Activated T-helper 2 cell treated with anti-CD3 and anti-CD28 coated beads, Interferon-gamma antibody, Interleukin-2, Interleukin-4, amounts not matched to agents 10 μg/mL and 5 μg/mL and 100 μg/mL, durations not matched to agents 14 hours and 24 hours and 36 hours (primary cell): ENCODE measurements at regions not wholly inside any gene's neighbourhood (a gene's known extent, or its start where the extent isn't known, plus 50 kb on each side); places are given as distances from the start of the nearest gene placed in this dataset.

ENCODE experiments used
- DNase-seq: peaks from one replicate; pipeline ENCODE4 v3.0.0; 2021; ENCODE audit warnings: low spot score
- H3K27ac Mint-ChIP-seq: one replicate; pipeline ENCODE4 v1.8.0; 2021; ENCODE audit warnings: mixed read lengths
- H3K27me3 Mint-ChIP-seq: one replicate; pipeline ENCODE4 v1.8.0; 2021; ENCODE audit warnings: low read depth, mixed read lengths
- H3K36me3 Mint-ChIP-seq: one replicate; pipeline ENCODE4 v1.8.0; 2021; ENCODE audit warnings: low read depth, mixed read lengths
- H3K4me1 Mint-ChIP-seq: one replicate; pipeline ENCODE4 v1.8.0; 2021; ENCODE audit warnings: low read depth, mixed read lengths
- H3K4me3 Mint-ChIP-seq: one replicate; pipeline ENCODE4 v1.8.0; 2021; ENCODE audit warnings: low read depth, mild to moderate bottlenecking, moderate library complexity, mixed read lengths
- H3K9me3 Mint-ChIP-seq: one replicate; pipeline ENCODE4 v1.8.0; 2021; ENCODE audit warnings: mixed read lengths
- intact Hi-C: fragments of 100-400 bp; cut with micrococcal nuclease; formaldehyde crosslinking; loops from one replicate; pipeline ENCODE4 v1.15.1; 2023

- no peaks in the 10 kb centered on the region for H3K36me3 Mint-ChIP-seq
- peaks cover 3% of the 10 kb centered on the region for H3K27me3 Mint-ChIP-seq
- no peak for DNase-seq
- H3K4me3 Mint-ChIP-seq = no peak overlapping the region
- intact Hi-C loops = no loop called here
- no peak overlapping the region for H3K27ac Mint-ChIP-seq
- H3K4me1 Mint-ChIP-seq = peaks cover 3% of the 10 kb centered on the region
- H3K9me3 Mint-ChIP-seq = no peaks in the 10 kb centered on the region
Measured at GRCh38 chr12:4203772-4204376, 69.7 kb upstream of the CCND2 start.

DNA sequence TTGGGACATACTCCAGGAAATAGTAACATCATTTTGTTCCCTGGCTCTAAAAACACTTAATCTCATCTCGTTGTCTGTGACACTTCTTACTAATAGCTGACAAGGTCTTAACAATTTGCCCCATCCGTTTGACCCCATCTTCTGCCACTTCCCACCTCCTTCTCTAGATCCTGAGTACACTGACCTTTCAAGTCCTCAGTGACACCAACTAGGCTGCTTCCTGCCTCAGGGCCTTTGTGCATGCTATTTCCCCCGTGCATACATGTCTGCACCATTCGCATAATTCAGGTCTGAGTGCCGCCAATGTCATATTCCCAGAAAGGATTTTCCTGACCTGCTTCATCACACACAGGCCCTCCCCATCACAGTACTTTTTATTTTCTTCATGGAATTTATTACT is 70.6 kb upstream of the CCND2 start:
- Mint-ChIP-seq H3K4me1 (peaks cover 3% of the 10 kb centered on the region), H3K36me3 (no peaks in the 10 kb centered on the region), H3K9me3 (no peaks in the 10 kb centered on the region), H3K4me3 (no peak overlapping the region), H3K27ac (no peak overlapping the region), H3K27me3 (peaks cover 3% of the 10 kb centered on the region)
- intact Hi-C loops = no loop called here
- no peak for DNase-seq

GRCh38 chr12:4202487-4202886 is 71.1 kb upstream of the CCND2 start:
- no peaks in the 10 kb centered on the region for H3K9me3 Mint-ChIP-seq
- no peaks in the 10 kb centered on the region for H3K36me3 Mint-ChIP-seq
- H3K27me3 Mint-ChIP-seq = peaks cover 3% of the 10 kb centered on the region
- no peak overlapping the region for H3K27ac Mint-ChIP-seq
- DNase-seq = no peak
- peaks cover 3% of the 10 kb centered on the region for H3K4me1 Mint-ChIP-seq
- intact Hi-C loops = no loop called here
- H3K4me3 Mint-ChIP-seq = no peak overlapping the region

DNA sequence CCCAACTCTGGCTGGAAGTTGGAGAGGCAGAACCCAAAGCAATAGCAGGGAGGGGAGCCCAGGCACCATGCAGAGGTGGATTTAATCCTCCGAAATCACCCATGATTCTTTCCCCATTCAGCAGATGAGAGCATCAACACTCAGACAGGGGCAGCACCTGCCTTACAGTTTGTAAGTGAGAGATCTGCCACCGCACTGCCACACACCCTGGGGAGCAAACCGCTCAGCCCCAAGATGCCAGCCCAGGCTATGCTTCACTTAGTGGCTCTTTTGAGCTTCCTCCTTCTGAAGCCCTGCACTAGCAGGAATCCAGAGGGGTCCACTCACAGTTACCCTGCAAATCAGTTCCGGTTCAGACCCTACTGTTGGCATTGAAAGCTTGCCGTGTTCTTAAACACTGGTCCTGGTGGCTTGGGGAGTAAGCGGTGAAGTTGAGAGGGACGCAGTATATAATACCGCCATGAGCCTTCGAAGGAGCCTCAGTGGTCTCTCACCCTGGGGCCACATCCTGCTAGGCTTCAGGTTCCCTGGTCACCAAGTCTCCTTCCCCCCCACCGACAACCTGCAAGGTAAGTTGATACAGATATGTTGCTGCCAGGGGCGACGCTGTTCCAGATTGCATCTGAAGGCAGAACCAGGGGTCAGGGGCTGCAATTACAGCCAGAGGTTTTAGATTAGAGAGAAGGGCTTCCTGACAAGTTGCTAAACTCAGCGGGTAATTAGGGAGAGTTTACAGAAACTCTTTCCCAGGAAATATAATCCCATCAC is 72.0 kb upstream of the CCND2 start:
- H3K9me3 Mint-ChIP-seq = no peaks in the 10 kb centered on the region
- peaks cover 3% of the 10 kb centered on the region for H3K4me1 Mint-ChIP-seq
- no peaks in the 10 kb centered on the region for H3K36me3 Mint-ChIP-seq
- no peak overlapping the region for H3K4me3 Mint-ChIP-seq
- no peak for DNase-seq
- intact Hi-C loops = no loop called here
- H3K27ac Mint-ChIP-seq = no peak overlapping the region
- peaks cover 3% of the 10 kb centered on the region for H3K27me3 Mint-ChIP-seq

GRCh38 chr12:4197922-4198763 is 75.4 kb upstream of the CCND2 start:
- H3K27ac Mint-ChIP-seq = no peak overlapping the region
- peaks cover 3% of the 10 kb centered on the region for H3K27me3 Mint-ChIP-seq
- H3K4me3 Mint-ChIP-seq = no peak overlapping the region
- peaks cover 3% of the 10 kb centered on the region for H3K4me1 Mint-ChIP-seq
- intact Hi-C loops = no loop called here
- H3K9me3 Mint-ChIP-seq = no peaks in the 10 kb centered on the region
- no peak for DNase-seq
- H3K36me3 Mint-ChIP-seq = no peaks in the 10 kb centered on the region

- no peaks in the 10 kb centered on the region for H3K36me3 Mint-ChIP-seq
- H3K4me1 Mint-ChIP-seq = no peaks in the 10 kb centered on the region
- DNase-seq = no peak
- H3K27me3 Mint-ChIP-seq = peaks cover 2% of the 10 kb centered on the region
- no peak overlapping the region for H3K27ac Mint-ChIP-seq
- intact Hi-C loops = no loop called here
- H3K9me3 Mint-ChIP-seq = no peaks in the 10 kb centered on the region
- H3K4me3 Mint-ChIP-seq = no peak overlapping the region
Measured at GRCh38 chr12:4196805-4197420, 76.6 kb upstream of the CCND2 start.

DNA sequence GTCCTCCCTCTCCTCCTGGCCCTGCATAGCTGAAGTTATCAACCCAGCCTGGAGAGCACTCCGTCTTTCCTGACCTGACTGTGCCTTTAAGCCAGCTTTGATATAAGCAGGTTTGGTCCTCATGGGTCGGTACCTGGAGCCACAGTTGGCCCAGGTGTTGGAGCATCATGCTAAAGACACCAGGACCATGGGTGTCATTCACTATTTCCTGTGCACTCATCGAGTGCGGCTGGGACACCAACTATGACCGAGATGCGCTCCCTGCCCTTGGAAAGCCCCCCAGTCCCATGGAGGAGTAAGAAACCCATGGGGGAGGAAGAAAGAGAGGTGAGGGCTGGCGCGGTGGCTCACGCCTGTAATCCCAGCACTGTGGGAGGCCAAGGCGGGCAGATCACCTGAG is 78.9 kb upstream of the CCND2 start:
- no peaks in the 10 kb centered on the region for H3K27me3 Mint-ChIP-seq
- no peaks in the 10 kb centered on the region for H3K36me3 Mint-ChIP-seq
- H3K9me3 Mint-ChIP-seq = no peaks in the 10 kb centered on the region
- H3K4me3 Mint-ChIP-seq = no peak overlapping the region
- H3K27ac Mint-ChIP-seq = no peak overlapping the region
- H3K4me1 Mint-ChIP-seq = no peaks in the 10 kb centered on the region
- DNase-seq = no peak
- intact Hi-C loops = no loop called here

DNA sequence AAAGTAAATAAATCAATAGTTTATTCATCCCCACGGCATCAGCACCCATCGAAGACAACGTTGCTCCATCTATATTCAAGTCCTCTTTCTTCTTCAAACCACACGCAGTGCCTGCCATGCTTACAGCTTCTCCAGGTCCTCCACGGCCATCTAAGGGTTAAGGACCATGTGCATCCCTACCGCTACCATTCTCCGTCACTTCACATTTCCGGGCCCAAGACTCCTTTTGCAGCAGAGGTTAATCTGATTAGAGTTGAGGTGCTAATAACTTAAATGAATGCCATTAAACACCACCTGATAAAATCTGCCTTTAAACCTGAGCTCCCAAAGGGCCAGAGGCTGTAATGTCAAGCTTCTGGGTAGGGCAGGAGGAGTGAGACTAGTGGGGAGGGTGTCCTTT is 79.7 kb upstream of the CCND2 start:
- Mint-ChIP-seq H3K4me3 (no peak overlapping the region), H3K36me3 (no peaks in the 10 kb centered on the region), H3K9me3 (no peaks in the 10 kb centered on the region), H3K4me1 (no peaks in the 10 kb centered on the region), H3K27me3 (no peaks in the 10 kb centered on the region), H3K27ac (no peak overlapping the region)
- intact Hi-C loops = no loop called here
- no peak for DNase-seq

DNA sequence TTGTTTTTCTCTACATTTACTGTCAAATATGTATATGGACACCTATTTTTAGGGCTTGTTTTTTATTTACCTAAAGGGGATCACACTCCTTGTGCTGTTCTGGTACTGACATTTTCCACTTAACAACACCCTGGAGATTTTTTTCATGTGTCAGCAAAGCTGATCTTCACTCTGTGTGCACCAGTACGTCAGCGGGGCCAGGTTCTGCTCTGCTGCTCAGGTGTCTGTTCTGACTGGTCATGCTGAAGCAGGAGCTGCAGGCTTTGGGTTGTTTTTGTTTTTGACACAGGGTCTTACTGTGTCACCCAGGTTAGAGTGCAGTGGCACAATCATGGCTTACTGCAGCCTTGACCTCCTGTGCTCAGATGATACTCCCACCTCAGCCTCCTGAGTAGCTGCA is 81.9 kb upstream of the CCND2 start:
- no peak overlapping the region for H3K27ac Mint-ChIP-seq
- DNase-seq = no peak
- intact Hi-C loops = no loop called here
- no peaks in the 10 kb centered on the region for H3K27me3 Mint-ChIP-seq
- H3K4me1 Mint-ChIP-seq = peaks cover 3% of the 10 kb centered on the region
- no peaks in the 10 kb centered on the region for H3K36me3 Mint-ChIP-seq
- no peak overlapping the region for H3K4me3 Mint-ChIP-seq
- no peaks in the 10 kb centered on the region for H3K9me3 Mint-ChIP-seq

DNA sequence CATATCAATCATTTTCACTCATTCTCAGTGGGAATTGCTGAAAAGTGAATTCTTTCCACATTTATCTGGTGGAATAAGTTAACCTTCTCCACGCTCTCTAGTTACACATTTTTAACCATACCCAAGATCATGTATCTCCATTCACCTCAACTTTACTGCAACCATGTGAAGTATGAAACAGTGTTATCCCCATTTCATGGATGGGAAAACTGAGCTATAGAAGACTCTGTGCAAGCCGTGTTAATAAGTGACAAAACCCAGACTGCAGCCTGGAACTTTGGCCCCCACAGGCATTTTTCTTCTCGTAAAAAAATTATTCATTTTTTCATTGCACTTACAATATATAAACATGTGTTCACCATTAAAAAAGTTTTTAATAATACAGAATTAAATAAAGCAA is 82.4 kb upstream of the CCND2 start:
- H3K9me3 Mint-ChIP-seq = no peaks in the 10 kb centered on the region
- H3K27ac Mint-ChIP-seq = no peak overlapping the region
- no peaks in the 10 kb centered on the region for H3K36me3 Mint-ChIP-seq
- peaks cover 3% of the 10 kb centered on the region for H3K4me1 Mint-ChIP-seq
- H3K4me3 Mint-ChIP-seq = no peak overlapping the region
- no peaks in the 10 kb centered on the region for H3K27me3 Mint-ChIP-seq
- no peak for DNase-seq
- intact Hi-C loops = no loop called here

- H3K4me1 Mint-ChIP-seq = peaks cover 3% of the 10 kb centered on the region
- no peak overlapping the region for H3K4me3 Mint-ChIP-seq
- no peak overlapping the region for H3K27ac Mint-ChIP-seq
- DNase-seq = no peak
- intact Hi-C loops = no loop called here
- no peaks in the 10 kb centered on the region for H3K27me3 Mint-ChIP-seq
- H3K36me3 Mint-ChIP-seq = no peaks in the 10 kb centered on the region
- H3K9me3 Mint-ChIP-seq = no peaks in the 10 kb centered on the region
Measured at GRCh38 chr12:4190366-4191063, 83.0 kb upstream of the CCND2 start.

DNA sequence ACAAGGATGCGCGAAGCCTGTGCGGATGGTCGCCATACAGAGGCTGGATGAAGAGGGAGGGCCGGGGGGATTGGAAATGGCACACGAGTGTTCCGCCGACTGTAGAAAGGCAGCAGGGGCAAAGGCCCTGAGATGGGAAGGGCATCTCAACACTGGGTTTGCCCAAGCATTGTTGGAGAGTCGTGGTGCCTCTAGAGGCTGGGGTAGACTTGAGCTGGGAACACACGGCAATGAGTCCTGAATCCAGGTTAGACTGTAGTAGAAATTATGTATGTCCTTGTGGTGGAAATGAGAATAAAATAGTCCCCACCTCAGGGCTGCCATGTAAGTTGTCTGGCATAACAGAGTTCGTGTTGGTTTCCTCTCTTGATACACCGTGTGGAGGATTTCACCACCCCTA is 83.8 kb upstream of the CCND2 start:
- intact Hi-C loops = no loop called here
- Mint-ChIP-seq H3K9me3 (peaks cover under 1% of the 10 kb centered on the region), H3K4me1 (peaks cover 3% of the 10 kb centered on the region), H3K4me3 (no peak overlapping the region), H3K27me3 (no peaks in the 10 kb centered on the region), H3K36me3 (no peaks in the 10 kb centered on the region), H3K27ac (no peak overlapping the region)
- no peak for DNase-seq
